HepG2 (cell line): ENCODE measurements at regions not wholly inside any gene's neighbourhood (a gene's known extent, or its start where the extent isn't known, plus 50 kb on each side); places are given as distances from the start of the nearest gene placed in this dataset.

Source experiments
- ATAC-seq: fragments of 200-7000 bp; cut with Tn5 transposase; 3 replicates; pipeline ENCODE4 v1.9.1; 2020; ENCODE audit warnings: mild to moderate bottlenecking, moderate library complexity
- BruUV-seq: library from RNA; stranded (reverse); fragments of 400-500 nt; replicated peaks from 2 replicates; lab custom pipeline; 2021; lab: Mats Ljungman, UMichigan
- CTCF ChIA-PET: fragments of 300-600 bp; formaldehyde crosslinking; extraction: SDS; loops from one replicate; lab custom pipeline; 2021; ENCODE audit warnings: low total read pairs, inconsistent platforms, low intra/inter-chr PET ratio; lab: Yijun Ruan, JAX
- POLR2A ChIA-PET: fragments of 350-600 bp; sonication (Branson Sonifier 250); formaldehyde crosslinking; loops from one replicate; lab custom pipeline; 2020; ENCODE audit warnings: antibody characterized with exemption, inconsistent platforms; lab: Yijun Ruan, JAX
- DNase-seq: peaks from one replicate; pipeline ENCODE4 v3.0.0-alpha.2; 2015; ENCODE audit warnings: low spot score
- FAIRE-seq: peaks from 3 replicates; lab custom pipeline; 2011; peaks lifted over from hg19 to GRCh38; lab: Jason Lieb, UNC
- H2AFZ ChIP-seq: one replicate; pipeline ENCODE4 v1.6.1; 2011; ENCODE audit warnings: low read length, inconsistent platforms
- H3K27ac ChIP-seq: fragments of 300-600 bp; 3 replicates; pipeline ENCODE4 v1.8.0; 2011; ENCODE audit warnings: mixed run types, mild to moderate bottlenecking, mixed read lengths, low read length, inconsistent platforms; ENCODE audit not compliant: insufficient read depth; ENCODE audit errors: extremely low read length
- H3K27me3 ChIP-seq, 2 experiments: fragments of 200-600 bp in 1 of 2; 2 replicates in 1 of 2; 3 replicates in 1 of 2; pipeline versions ENCODE4 v1.6.0 to v1.8.0; 2011; ENCODE audit warnings: low read length in 2 of 2, mild to moderate bottlenecking in 2 of 2, moderate library complexity in 2 of 2, inconsistent platforms in 1 of 2; ENCODE audit not compliant: insufficient read depth in 2 of 2, control insufficient read depth in 1 of 2
- H3K36me3 ChIP-seq, 2 experiments: fragments of 200-600 bp in 1 of 2; replicated peaks in 1 of 2; 2 replicates in 1 of 2; 3 replicates in 1 of 2; pipeline versions ENCODE4 v1.5.1 to v1.8.0; 2011; ENCODE audit warnings: low read length in 2 of 2, inconsistent platforms in 1 of 2; ENCODE audit not compliant: insufficient read depth in 2 of 2, control insufficient read depth in 1 of 2
- H3K4me1 ChIP-seq: 2 replicates; pipeline ENCODE4 v1.5.1; 2012; ENCODE audit warnings: low read length, inconsistent platforms; ENCODE audit not compliant: insufficient read depth
- H3K4me2 ChIP-seq: 2 replicates; pipeline ENCODE4 v1.6.0; 2011; ENCODE audit warnings: low read depth, low read length, inconsistent platforms
- H3K4me3 ChIP-seq, 3 experiments: fragments of 200-600 bp in 1 of 3; sonication (generic), shearing (Covaris generic) in 1 of 3; replicated peaks in 1 of 3; 2 replicates each; pipeline ENCODE4 v1.5.1; 2011 to 2016; ENCODE audit warnings: low read length in 3 of 3, inconsistent platforms in 2 of 3, low read depth in 2 of 3, mild to moderate bottlenecking in 2 of 3, control low read depth in 1 of 3, mixed read lengths in 1 of 3; ENCODE audit not compliant: insufficient read depth in 1 of 3
- H3K79me2 ChIP-seq: one replicate; pipeline ENCODE4 v1.6.1; 2011; ENCODE audit warnings: low read length, inconsistent platforms; ENCODE audit not compliant: insufficient read depth
- H3K9ac ChIP-seq: 2 replicates; pipeline ENCODE4 v1.6.0; 2011; ENCODE audit warnings: mild to moderate bottlenecking, low read depth, low read length, inconsistent platforms; ENCODE audit not compliant: insufficient read depth
- H3K9me3 ChIP-seq: 2 replicates; pipeline ENCODE4 v1.5.1; 2012; ENCODE audit warnings: mild to moderate bottlenecking, low read length
- H4K20me1 ChIP-seq: 2 replicates; pipeline ENCODE4 v1.6.0; 2011; ENCODE audit warnings: inconsistent platforms, mild to moderate bottlenecking, low read length, moderate library complexity; ENCODE audit not compliant: insufficient read depth
- CSRNP1 ChIP-seq: sonication (generic); formaldehyde crosslinking; IDR thresholded peaks from 2 replicates; pipeline ENCODE4 v1.8.1; 2023; ENCODE audit warnings: mild to moderate bottlenecking, missing genetic modification reagents
- EEA1 ChIP-seq: sonication (generic); formaldehyde crosslinking; IDR thresholded peaks from 2 replicates; pipeline ENCODE4 v1.5.1; 2020; ENCODE audit warnings: mild to moderate bottlenecking, missing genetic modification reagents, borderline replicate concordance
- FLYWCH1 ChIP-seq: sonication (generic); formaldehyde crosslinking; IDR thresholded peaks from 2 replicates; pipeline ENCODE4 v1.8.1; 2023; ENCODE audit warnings: mild to moderate bottlenecking, missing genetic modification reagents
- FOXO1 ChIP-seq: sonication (generic); formaldehyde crosslinking; IDR thresholded peaks from 2 replicates; pipeline ENCODE4 v1.4.0; 2020; ENCODE audit warnings: missing genetic modification reagents
- HMGXB3 ChIP-seq: sonication (generic); formaldehyde crosslinking; IDR thresholded peaks from 2 replicates; pipeline ENCODE4 v1.4.0; 2020; ENCODE audit warnings: missing genetic modification reagents, borderline replicate concordance
- HNRNPH1 ChIP-seq: fragments of 200-400 bp; formaldehyde crosslinking; optimal IDR thresholded peaks from 2 replicates; pipeline ENCODE3; 2017; ENCODE audit warnings: mild to moderate bottlenecking, low read depth, low read length
- KDM6A ChIP-seq: IDR thresholded peaks from 2 replicates; pipeline ENCODE4 v1.6.1; 2016; ENCODE audit warnings: low read depth
- ONECUT2 ChIP-seq: sonication (generic); formaldehyde crosslinking; IDR thresholded peaks from 2 replicates; pipeline ENCODE4 v1.4.0; 2020; ENCODE audit warnings: missing genetic modification reagents
- PHF5A ChIP-seq: IDR thresholded peaks from one replicate; pipeline ENCODE4 v1.6.1; 2018; ENCODE audit warnings: low read depth, missing genetic modification reagents; ENCODE audit not compliant: unreplicated experiment
- SSRP1 ChIP-seq: IDR thresholded peaks from 2 replicates; pipeline ENCODE4 v1.6.1; 2016; ENCODE audit warnings: control low read depth
- ZNF143 ChIP-seq: sonication (generic); formaldehyde crosslinking; IDR thresholded peaks from 2 replicates; pipeline ENCODE4 v1.4.0; 2020; ENCODE audit warnings: missing genetic modification reagents
- ZNF777 ChIP-seq: sonication (generic); formaldehyde crosslinking; IDR thresholded peaks from 2 replicates; pipeline ENCODE4 v1.4.0; 2020; ENCODE audit warnings: missing genetic modification reagents
- WGBS: methylation state at CpG from one replicate; pipeline ENCODE4 v1.1.6; 2017; ENCODE audit warnings: low lambda C conversion rate; 5-methylcytosine and 5-hydroxymethylcytosine counted together
- in situ Hi-C: cut with HindIII; loops from 2 replicates; pipeline ENCODE4 v1.10.0; 2017; ENCODE audit warnings: low pct_unique_long_range_greater_than_20kb; ENCODE audit not compliant: extremely low pct_ligation_motif_present
- intact Hi-C: fragments of 100-400 bp; cut with micrococcal nuclease; formaldehyde crosslinking; loops from one replicate; pipeline ENCODE4 v1.10.0; 2022; ENCODE audit not compliant: unreplicated experiment

- FAIRE-seq (no peak), ATAC-seq (no peak), DNase-seq (no peak)
- no peak overlapping the region for H2AFZ ChIP-seq
- no peak overlapping the region for H3K27ac ChIP-seq
- no peaks in the 10 kb centered on the region for H3K79me2 ChIP-seq
- in situ Hi-C loops = no loop called here
- no peak overlapping the region for H3K4me2 ChIP-seq
- H3K9ac ChIP-seq = no peak overlapping the region
- ChIA-PET CTCF (no interaction called here), POLR2A (no interaction called here)
- intact Hi-C loops = no loop called here
- no TSS peak for BruUV-seq
- no peak overlapping the region for H3K4me3 ChIP-seq
- no peaks in the 10 kb centered on the region for H4K20me1 ChIP-seq
- H3K36me3 ChIP-seq = no peaks in the 10 kb centered on the region
- no peaks in the 10 kb centered on the region for H3K27me3 ChIP-seq
- 0% methylated on average over 2 of the region's 4 CpGs for WGBS
- H3K4me1 ChIP-seq = no peaks in the 10 kb centered on the region
- TF ChIP-seq FOXO1 (CRISPR knock-in tag) = no peak
- no peak for TF ChIP-seq PHF5A (CRISPR knock-in tag)
- TF ChIP-seq HNRNPH1 = no peak
- H3K9me3 ChIP-seq = peaks cover 59% of the 10 kb centered on the region
Measured at GRCh38 chrX:81729269-81729777, 527.4 kb downstream of the SH3BGRL start.

GRCh38 chrX:81779701-81780100 is 577.8 kb downstream of the SH3BGRL start:
- H3K4me3 ChIP-seq = no peak overlapping the region
- in situ Hi-C loops = no loop called here
- ChIA-PET CTCF (no interaction called here), POLR2A (no interaction called here)
- intact Hi-C loops = no loop called here
- peaks cover 51% of the 10 kb centered on the region for H3K9me3 ChIP-seq
- no peaks in the 10 kb centered on the region for H4K20me1 ChIP-seq
- FAIRE-seq (no peak), DNase-seq (no peak), ATAC-seq (no peak)
- no peak overlapping the region for H3K4me2 ChIP-seq
- no peaks in the 10 kb centered on the region for H3K27me3 ChIP-seq
- BruUV-seq = no TSS peak
- WGBS = 0% methylated on average over 2 of the region's 2 CpGs
- no peak overlapping the region for H3K27ac ChIP-seq
- no peaks in the 10 kb centered on the region for H3K4me1 ChIP-seq
- no peaks in the 10 kb centered on the region for H3K36me3 ChIP-seq
- H2AFZ ChIP-seq = no peak overlapping the region
- no peak overlapping the region for H3K9ac ChIP-seq
- no peaks in the 10 kb centered on the region for H3K79me2 ChIP-seq
- TF ChIP-seq HMGXB3 (CRISPR knock-in tag) = no peak
- no peak for TF ChIP-seq EEA1
- no peak for TF ChIP-seq ONECUT2
- no peak for TF ChIP-seq CSRNP1
- TF ChIP-seq KDM6A (CRISPR knock-in tag) = no peak
- no peak for TF ChIP-seq SSRP1 (CRISPR knock-in tag)
- no peak for TF ChIP-seq ZNF143 (CRISPR knock-in tag)
- no peak for TF ChIP-seq ZNF777
- TF ChIP-seq FLYWCH1 (CRISPR knock-in tag) = no peak
